22Rv1 (cell line): ENCODE measurements at regions not wholly inside any gene's neighbourhood (a gene's known extent, or its start where the extent isn't known, plus 50 kb on each side); places are given as distances from the start of the nearest gene placed in this dataset.

Experiments used
- H3K27ac ChIP-seq: fragments of 450-650 bp; 2 replicates; pipeline ENCODE4 v1.5.1; 2017
- ZFX ChIP-seq: fragments of 450-650 bp; IDR thresholded peaks from 2 replicates; pipeline ENCODE4 v1.6.1; 2017; ENCODE audit warnings: antibody characterized with exemption, borderline replicate concordance
- TF ChIP-seq, protein P1 (sequence below): fragments of 450-650 bp; IDR thresholded peaks from 2 replicates; pipeline ENCODE4 v1.5.1; 2017; ENCODE audit warnings: mild to moderate bottlenecking

DNA sequence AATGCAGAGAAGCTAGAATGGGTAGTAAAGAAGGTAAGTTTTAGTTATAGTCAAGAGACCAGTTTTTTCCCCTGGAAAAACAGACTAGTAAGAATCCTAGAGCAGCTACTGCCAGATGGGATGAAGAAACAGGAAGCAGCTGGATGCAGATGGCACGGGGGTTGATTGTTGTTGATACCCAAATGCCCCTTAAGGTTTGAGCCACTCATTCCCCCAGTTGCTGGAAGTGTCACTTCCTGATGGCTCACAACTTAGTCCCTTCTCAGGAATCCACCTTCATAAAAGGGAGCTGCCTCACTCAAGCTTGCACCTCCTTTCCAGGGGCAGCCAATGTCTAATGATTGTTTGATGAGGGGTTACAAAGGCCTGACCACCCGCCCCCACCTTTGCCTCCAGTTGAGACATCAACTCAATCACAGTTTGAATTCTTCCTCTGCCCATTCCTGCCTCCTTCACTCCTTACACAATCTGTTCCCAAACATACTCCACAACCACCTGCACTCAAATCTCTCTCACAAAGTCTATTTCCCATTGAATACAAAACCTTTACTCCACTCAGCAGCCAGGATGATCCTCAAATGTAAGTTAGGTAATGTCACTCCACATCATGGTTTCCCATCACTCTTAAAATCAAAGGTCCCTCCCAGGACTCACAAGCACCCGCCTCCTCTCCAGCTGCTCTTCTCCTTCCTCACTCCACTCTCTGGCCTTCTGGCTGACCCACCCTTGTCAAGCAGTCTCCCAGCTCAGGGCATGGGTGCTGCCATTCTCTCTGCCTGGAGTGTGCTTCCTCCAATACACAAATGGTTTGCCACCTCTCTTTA, 450.1 kb upstream of the THBS1 start:
- H3K27ac ChIP-seq, result no peak overlapping the region
- TF ChIP-seq, protein P1, sequence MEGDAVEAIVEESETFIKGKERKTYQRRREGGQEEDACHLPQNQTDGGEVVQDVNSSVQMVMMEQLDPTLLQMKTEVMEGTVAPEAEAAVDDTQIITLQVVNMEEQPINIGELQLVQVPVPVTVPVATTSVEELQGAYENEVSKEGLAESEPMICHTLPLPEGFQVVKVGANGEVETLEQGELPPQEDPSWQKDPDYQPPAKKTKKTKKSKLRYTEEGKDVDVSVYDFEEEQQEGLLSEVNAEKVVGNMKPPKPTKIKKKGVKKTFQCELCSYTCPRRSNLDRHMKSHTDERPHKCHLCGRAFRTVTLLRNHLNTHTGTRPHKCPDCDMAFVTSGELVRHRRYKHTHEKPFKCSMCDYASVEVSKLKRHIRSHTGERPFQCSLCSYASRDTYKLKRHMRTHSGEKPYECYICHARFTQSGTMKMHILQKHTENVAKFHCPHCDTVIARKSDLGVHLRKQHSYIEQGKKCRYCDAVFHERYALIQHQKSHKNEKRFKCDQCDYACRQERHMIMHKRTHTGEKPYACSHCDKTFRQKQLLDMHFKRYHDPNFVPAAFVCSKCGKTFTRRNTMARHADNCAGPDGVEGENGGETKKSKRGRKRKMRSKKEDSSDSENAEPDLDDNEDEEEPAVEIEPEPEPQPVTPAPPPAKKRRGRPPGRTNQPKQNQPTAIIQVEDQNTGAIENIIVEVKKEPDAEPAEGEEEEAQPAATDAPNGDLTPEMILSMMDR, result no peak
- no peak for TF ChIP-seq ZFX

DNA sequence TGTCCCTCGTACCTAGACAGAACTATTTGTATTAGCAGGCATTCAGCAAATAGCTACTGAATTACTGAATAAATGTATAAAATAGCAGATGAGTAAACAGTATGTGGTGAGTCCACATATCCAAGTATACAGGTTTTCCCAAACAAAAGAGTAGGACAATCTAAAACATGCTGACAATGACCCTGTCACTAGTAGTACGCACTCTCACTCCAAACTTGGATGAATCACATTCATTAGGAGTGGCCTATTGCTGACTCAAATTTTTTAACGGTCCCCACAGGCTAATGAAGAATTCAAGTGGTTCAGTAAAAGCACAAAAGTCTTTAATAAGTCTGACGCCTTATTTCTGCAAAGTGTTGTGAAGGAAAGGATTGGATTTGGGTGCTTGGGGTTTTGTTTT, 449.3 kb upstream of the THBS1 start:
- no peak overlapping the region for H3K27ac ChIP-seq
- no peak for TF ChIP-seq ZFX
- TF ChIP-seq, protein P1, result no peak

DNA sequence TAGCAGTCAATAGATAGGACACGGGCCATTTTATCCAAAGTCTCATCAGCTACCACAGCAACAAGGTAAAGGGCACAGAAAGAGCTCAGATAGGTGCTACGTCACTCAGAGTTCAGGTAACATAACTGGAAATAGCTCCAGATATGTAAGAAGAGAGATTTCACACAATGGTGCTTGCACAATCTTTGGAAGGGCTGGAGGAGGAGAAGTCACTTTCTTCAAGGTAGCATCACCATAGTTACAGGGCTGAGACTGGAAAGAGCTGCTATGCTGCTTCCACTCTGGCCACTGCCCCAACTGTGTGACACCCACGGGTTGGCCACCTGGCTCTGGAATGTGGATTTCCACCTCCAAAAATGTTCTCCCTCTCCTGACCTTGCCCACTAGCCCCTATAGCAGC, 448.8 kb upstream of the THBS1 start:
- TF ChIP-seq ZFX, result no peak
- TF ChIP-seq, protein P1, result no peak
- H3K27ac ChIP-seq, result no peak overlapping the region

DNA sequence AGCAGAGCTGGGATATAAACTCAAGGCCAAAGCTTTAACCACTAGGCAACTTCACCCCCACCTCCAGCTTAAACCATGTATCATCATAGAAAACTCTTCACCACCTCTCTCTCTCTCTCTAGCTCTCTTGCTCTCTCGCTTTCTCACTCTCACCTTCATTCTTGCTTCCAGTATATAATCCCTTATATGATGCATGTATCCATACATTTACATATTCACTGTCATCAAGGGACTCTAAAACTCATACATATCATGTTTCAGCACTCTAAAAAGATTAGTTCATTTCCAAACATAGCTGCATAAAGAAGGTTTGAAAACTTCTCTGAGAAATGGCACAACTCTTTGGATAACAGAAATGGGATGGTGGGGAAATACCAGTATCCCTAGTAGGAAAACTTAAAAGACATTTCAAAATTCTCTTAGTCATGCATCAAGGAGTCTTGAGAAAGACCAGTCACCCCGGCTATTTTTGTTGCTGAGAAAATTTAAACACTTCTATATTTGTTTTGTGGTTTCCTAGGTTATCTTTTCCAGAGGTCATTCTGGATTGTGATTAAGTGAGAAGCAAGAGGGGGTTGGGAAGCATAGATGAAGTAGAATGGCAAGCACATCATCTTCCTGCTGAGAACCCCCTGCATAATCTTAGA, 447.8 kb upstream of the THBS1 start:
- H3K27ac ChIP-seq, result no peak overlapping the region
- TF ChIP-seq, protein P1, result no peak
- no peak for TF ChIP-seq ZFX

DNA sequence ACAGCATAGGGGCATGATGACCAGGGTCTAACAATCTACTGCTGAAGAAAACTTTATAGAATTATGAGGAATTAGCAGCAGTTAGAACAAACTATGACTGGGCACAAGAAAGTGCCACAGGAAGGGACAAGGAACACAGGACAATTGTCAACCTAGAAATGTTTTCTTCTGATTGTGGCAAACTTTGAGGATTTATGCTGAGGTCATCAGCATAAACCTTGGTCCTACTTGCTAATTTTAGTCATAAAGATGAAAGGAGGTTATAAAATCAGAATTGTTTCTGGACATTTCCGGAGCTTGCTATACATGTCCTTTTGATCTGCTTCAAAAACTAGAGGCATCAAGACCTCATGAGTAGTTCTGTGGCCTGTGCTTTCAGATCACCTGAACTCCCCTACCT, 446.6 kb upstream of the THBS1 start:
- no peak for TF ChIP-seq ZFX
- TF ChIP-seq, protein P1, result no peak
- H3K27ac ChIP-seq, result no peak overlapping the region

DNA sequence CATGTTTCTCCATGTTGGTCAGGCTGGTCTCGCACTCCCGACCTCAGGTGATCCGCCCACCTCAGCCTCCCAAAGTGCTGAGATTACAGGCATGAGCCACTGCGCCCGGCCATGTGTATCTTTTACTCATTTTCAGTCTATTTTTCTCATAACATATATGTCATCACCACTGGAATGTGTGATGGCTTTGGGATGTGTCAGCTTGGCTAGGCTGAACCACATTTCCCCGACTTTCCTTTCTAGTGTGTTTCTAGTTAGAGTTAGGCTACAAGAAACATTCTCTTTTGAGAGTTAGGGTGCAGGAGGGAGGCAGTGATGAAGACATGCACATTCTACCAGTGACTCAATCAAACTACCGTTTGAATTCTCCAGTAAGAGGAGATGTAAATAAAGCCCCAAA, 444.9 kb upstream of the THBS1 start:
- TF ChIP-seq ZFX, result no peak
- TF ChIP-seq, protein P1, result no peak
- no peak overlapping the region for H3K27ac ChIP-seq

DNA sequence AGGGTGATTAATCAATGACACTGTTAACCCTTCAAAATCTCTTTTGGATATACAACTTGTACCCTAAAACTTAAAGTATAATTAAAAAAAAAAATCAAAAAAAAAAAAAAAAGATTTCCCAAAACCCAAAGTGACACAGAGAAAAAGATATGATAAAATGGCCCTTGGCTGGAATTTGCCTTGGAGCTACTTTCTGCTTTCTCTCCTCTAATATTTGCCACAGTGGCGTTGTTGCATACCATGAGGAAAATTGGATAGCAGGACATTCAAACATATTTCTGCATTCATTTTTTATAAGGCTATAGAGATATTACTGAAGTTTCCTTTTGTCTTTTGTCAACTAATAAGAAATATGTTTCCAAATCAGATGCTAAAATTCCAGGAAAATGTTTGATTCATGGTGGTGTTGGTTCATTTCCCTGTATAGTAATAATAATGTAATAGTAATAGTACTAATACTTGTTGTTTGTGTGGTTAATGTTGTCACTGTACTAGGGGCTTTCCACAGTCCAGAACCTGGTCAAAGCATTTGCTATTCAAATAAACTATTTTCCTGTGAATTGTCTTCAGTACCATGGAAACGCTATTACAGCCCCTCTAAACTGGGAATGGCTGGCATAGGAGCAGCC, 441.3 kb upstream of the THBS1 start:
- no peak for TF ChIP-seq ZFX
- TF ChIP-seq, protein P1, result no peak
- no peak overlapping the region for H3K27ac ChIP-seq
